ENCODE measurements at regions not wholly inside any gene's neighbourhood (a gene's known extent, or its start where the extent isn't known, plus 50 kb on each side); places are given as distances from the start of the nearest gene placed in this dataset.

DNA sequence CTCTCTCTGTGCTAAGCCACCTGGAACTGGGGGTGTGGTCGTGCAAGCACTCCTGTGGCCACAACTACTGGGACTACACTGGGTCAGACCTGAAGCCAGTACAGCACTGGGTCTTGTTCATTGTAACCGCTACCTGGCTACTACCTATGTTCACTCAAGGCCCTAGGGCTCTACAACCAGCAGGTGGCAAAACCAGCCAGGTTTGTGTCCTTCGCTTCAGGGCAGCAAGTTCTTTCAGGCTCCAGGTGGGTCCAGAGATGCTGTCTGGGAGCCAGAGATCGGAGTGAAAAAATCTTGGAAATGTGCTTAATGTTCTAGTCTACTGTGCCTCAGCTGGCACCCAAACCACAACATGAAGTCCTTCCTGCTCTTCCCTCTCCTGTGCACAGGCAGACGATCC lies 171.6 kb upstream of the SORCS1 start:
- TF ChIP-seq, protein P1, sequence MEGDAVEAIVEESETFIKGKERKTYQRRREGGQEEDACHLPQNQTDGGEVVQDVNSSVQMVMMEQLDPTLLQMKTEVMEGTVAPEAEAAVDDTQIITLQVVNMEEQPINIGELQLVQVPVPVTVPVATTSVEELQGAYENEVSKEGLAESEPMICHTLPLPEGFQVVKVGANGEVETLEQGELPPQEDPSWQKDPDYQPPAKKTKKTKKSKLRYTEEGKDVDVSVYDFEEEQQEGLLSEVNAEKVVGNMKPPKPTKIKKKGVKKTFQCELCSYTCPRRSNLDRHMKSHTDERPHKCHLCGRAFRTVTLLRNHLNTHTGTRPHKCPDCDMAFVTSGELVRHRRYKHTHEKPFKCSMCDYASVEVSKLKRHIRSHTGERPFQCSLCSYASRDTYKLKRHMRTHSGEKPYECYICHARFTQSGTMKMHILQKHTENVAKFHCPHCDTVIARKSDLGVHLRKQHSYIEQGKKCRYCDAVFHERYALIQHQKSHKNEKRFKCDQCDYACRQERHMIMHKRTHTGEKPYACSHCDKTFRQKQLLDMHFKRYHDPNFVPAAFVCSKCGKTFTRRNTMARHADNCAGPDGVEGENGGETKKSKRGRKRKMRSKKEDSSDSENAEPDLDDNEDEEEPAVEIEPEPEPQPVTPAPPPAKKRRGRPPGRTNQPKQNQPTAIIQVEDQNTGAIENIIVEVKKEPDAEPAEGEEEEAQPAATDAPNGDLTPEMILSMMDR (IDR thresholded peaks at IDR 0.05; ENCODE audit: insufficient read depth, low read depth, low read length) = no peak
- no peak overlapping the region for H3K4me3 ChIP-seq (ENCODE audit: low read depth, low read length)
- no peak for DNase-seq (ENCODE audit: low read depth)

DNA sequence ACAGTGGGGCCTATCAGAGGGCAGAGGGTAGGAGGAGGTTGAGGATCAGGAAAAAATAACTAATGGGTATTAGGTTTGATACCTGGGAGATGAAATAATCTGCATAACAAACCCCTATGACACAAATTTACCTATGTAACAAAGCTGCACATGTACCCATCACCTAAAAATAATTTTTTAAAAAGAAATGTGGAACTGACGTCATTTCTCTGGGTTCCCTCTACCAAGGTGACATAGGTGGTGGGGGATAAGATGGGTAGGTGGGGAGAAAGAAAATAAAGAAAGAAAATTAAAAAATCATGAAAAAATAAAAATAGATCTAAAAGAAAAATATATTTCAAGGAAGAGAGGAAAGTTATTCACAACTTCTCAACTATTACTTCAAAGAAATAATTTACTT lies 153.1 kb upstream of the SORCS1 start:
- TF ChIP-seq, protein P1 (IDR thresholded peaks at IDR 0.05; ENCODE audit: insufficient read depth, low read depth, low read length) = no peak
- no peak overlapping the region for H3K4me3 ChIP-seq (ENCODE audit: low read depth, low read length)
- DNase-seq (ENCODE audit: low read depth) = no peak

DNA sequence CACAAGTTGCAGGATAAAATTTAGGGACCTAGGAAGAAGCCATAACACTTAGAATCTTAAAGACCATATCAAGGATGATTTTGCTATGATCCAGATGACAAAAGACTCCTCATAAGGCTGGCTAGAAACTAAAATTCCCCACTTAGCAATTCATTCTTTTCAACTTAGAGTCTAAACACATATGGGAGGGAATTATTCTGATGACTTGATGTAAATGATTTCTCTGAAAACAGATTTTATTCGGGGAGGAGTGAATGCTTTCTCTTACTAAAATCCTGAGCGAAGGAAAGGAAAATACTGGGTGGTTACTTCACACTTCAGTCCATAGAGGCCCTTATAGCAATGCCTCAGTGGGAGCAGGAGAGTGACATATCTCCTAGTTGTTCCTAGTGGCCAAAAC lies 138.7 kb upstream of the SORCS1 start:
- DNase-seq (ENCODE audit: low read depth) = no peak
- TF ChIP-seq, protein P1 (IDR thresholded peaks at IDR 0.05; ENCODE audit: insufficient read depth, low read depth, low read length) = no peak
- no peak overlapping the region for H3K4me3 ChIP-seq (ENCODE audit: low read depth, low read length)

DNA sequence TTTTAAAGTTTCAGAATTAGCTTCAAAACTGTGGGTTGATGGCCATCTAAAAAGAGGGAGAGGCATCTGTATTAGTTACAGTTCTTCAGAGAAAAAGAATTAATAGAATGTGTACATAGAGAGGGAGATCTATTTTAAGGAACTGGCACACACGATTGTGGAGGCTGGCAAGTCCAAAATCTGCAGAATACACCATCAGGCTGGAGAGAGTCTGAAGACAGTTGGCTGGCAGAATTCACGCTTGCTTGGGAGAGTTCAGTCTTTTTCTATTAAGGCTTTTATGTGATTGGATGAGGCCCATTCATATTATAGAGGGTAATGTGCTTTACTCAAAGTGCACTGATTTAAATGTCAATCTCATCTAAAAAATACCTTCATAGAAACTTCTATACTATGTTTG lies 135.1 kb upstream of the SORCS1 start:
- TF ChIP-seq, protein P1 (IDR thresholded peaks at IDR 0.05; ENCODE audit: insufficient read depth, low read depth, low read length) = no peak
- H3K4me3 ChIP-seq (ENCODE audit: low read depth, low read length) = no peak overlapping the region
- no peak for DNase-seq (ENCODE audit: low read depth)

DNA sequence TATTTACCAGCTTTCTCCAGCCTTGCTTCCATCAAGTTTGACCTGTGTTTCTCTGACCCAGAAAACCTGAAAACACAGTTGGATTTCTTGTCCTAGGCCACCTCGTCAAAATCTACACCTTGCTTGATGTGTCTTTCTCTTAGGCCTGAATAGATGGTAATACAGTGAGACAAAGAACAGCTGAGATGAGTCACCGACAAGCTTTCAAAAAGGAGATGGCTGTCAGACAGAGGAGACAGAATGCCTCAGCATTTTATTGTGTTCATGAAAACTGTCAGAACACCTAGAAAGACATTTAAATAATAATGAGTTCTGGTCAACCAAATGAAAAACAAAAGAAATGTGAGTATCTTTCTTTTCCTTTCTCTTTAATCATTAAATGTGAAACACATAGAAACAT lies 119.7 kb upstream of the SORCS1 start:
- H3K4me3 ChIP-seq (ENCODE audit: low read depth, low read length) = no peak overlapping the region
- no peak for DNase-seq (ENCODE audit: low read depth)
- TF ChIP-seq, protein P1 (IDR thresholded peaks at IDR 0.05; ENCODE audit: insufficient read depth, low read depth, low read length) = no peak

DNA sequence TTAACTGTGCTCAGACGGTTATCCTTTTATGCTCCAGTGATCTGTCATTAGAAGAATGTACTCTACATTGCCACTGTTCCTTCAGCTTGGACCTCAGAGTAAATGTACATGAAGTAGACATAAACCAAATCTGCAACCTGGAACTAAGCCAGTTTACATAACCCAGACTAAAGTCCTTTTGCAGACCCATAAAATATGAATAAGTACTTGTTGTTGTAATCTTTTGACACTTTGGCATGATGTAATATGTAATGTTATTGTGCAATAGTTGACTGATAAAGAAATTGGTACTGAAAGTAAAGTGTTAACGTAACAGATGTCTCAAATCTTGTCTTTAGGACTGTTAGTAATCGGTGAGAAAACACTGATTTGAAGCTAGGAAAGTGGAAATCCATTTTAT lies 115.8 kb upstream of the SORCS1 start:
- DNase-seq (ENCODE audit: low read depth) = peak; percentile 4
- TF ChIP-seq, protein P1 (IDR thresholded peaks at IDR 0.05; ENCODE audit: insufficient read depth, low read depth, low read length) = no peak
- H3K4me3 ChIP-seq (ENCODE audit: low read depth, low read length) = no peak overlapping the region

DNA sequence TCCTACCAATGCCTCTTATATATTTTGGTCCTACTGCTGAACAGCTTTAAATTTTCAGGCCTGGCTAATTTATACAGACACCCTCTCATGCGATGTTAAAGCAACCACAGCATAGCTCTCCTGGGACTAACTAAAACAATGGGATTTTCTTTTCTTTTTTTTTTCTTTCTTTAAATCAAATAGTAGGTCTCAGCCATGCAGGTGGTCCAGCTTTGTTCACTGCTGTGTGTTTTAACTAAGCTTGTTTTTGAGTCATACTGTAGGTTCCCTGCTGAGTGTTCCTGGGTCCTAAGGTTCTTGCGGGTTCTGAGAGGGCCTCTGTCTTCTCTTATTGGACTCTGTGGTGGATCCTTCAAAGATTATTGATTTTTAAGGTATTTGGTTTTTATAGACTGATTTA lies 113.1 kb upstream of the SORCS1 start:
- TF ChIP-seq, protein P1 (IDR thresholded peaks at IDR 0.05; ENCODE audit: insufficient read depth, low read depth, low read length) = no peak
- DNase-seq (ENCODE audit: low read depth) = no peak
- no peak overlapping the region for H3K4me3 ChIP-seq (ENCODE audit: low read depth, low read length)

Data from fibroblast of villous mesenchyme (primary cell).